K562 (cell line): ENCODE measurements at regions not wholly inside any gene's neighbourhood (a gene's known extent, or its start where the extent isn't known, plus 50 kb on each side); places are given as distances from the start of the nearest gene placed in this dataset.

Experiments
- HDGF ChIP-seq: fragments of 450-650 bp; IDR thresholded peaks from 2 replicates; pipeline ENCODE4 v1.6.1; 2016
- HEY1 ChIP-seq: fragments of 250-450 bp; sonication (Bioruptor Pico); IDR thresholded peaks from 2 replicates; pipeline ENCODE4 v1.5.0; 2020; ENCODE audit warnings: mild to moderate bottlenecking, moderate library complexity, borderline replicate concordance
- HOMEZ ChIP-seq: fragments of 250-450 bp; sonication (Bioruptor Pico); IDR thresholded peaks from 2 replicates; pipeline ENCODE4 v1.4.0; 2020; ENCODE audit warnings: mild to moderate bottlenecking, moderate library complexity
- JUND ChIP-seq, 2 experiments: IDR thresholded peaks; 2 replicates in 1 of 2; 3 replicates in 1 of 2; pipeline ENCODE4 v1.6.1; 2011; ENCODE audit warnings: borderline replicate concordance in 2 of 2, low read depth in 2 of 2, low read length in 2 of 2, improper control_type of control experiment in 1 of 2, missing biosample characterization in 1 of 2, missing genetic modification characterization in 1 of 2, missing genetic modification reagents in 1 of 2
- MAFF ChIP-seq: IDR thresholded peaks from 2 replicates; pipeline ENCODE4 v1.6.1; 2012; ENCODE audit warnings: low read length, improper control_type of control experiment
- MAFG ChIP-seq: fragments of 450-650 bp; conservative IDR thresholded peaks from 2 replicates; pipeline ENCODE4 v1.6.1; 2016; ENCODE audit warnings: missing genetic modification characterization, missing compliant biosample characterization
- MCM2 ChIP-seq: fragments of 450-650 bp; IDR thresholded peaks from 2 replicates; pipeline ENCODE4 v1.6.1; 2017; ENCODE audit warnings: low read depth, mild to moderate bottlenecking
- MEF2D ChIP-seq: conservative IDR thresholded peaks from 2 replicates; pipeline ENCODE4 v1.6.1; 2016; ENCODE audit warnings: low read depth, missing genetic modification characterization, missing compliant biosample characterization
- MTF1 ChIP-seq: fragments of 250-450 bp; sonication (Bioruptor Pico); IDR thresholded peaks from 2 replicates; pipeline ENCODE4 v1.9.0; 2021; ENCODE audit warnings: moderate library complexity, mild to moderate bottlenecking, inconsistent platforms, borderline replicate concordance
- MXD1 ChIP-seq: fragments of 250-450 bp; sonication (Bioruptor Pico); IDR thresholded peaks from 2 replicates; pipeline ENCODE4 v1.8.0; 2021; ENCODE audit warnings: borderline replicate concordance, mild to moderate bottlenecking, moderate library complexity; ENCODE audit not compliant: poor library complexity, severe bottlenecking
- NCOA1 ChIP-seq: fragments of 450-650 bp; IDR thresholded peaks from 2 replicates; pipeline ENCODE4 v1.6.1; 2016; ENCODE audit warnings: low read depth
- PBX2 ChIP-seq, 2 experiments: IDR thresholded peaks in 1 of 2; conservative IDR thresholded peaks in 1 of 2; 2 replicates each; pipeline ENCODE4 v1.6.1; 2016; ENCODE audit warnings: low read depth in 2 of 2, mild to moderate bottlenecking in 1 of 2, missing compliant biosample characterization in 1 of 2, missing genetic modification characterization in 1 of 2, moderate library complexity in 1 of 2
- PML ChIP-seq: IDR thresholded peaks from 2 replicates; pipeline ENCODE4 v1.6.1; 2012; ENCODE audit warnings: low read length, inconsistent platforms
- SREBF2 ChIP-seq: sonication (generic); formaldehyde crosslinking; IDR thresholded peaks from 2 replicates; pipeline ENCODE4 v1.4.0; 2020; ENCODE audit warnings: mild to moderate bottlenecking, missing genetic modification reagents
- SRSF3 ChIP-seq: fragments of 200-400 bp; formaldehyde crosslinking; IDR thresholded peaks from 2 replicates; pipeline ENCODE4 v1.6.1; 2016; ENCODE audit warnings: mild to moderate bottlenecking, low read length, moderate library complexity; ENCODE audit not compliant: insufficient read depth
- TARDBP ChIP-seq: fragments of 450-650 bp; IDR thresholded peaks from 2 replicates; pipeline ENCODE4 v1.6.1; 2016
- TRIM28 ChIP-seq: fragments of 450-650 bp; IDR thresholded peaks from 2 replicates; pipeline ENCODE4 v1.6.1; 2017
- YY1 ChIP-seq, 3 experiments: IDR thresholded peaks; 2 replicates each; pipeline ENCODE4 v1.6.1; 2011; ENCODE audit warnings: low read length in 2 of 3, mild to moderate bottlenecking in 2 of 3, moderate library complexity in 2 of 3, borderline replicate concordance in 1 of 3, control low read depth in 1 of 3, low read depth in 1 of 3; ENCODE audit not compliant: insufficient read depth in 3 of 3, insufficient replicate concordance in 2 of 3, control insufficient read depth in 1 of 3, insufficient read length in 1 of 3; ENCODE audit errors: extremely low read depth in 1 of 3
- ZNF143 ChIP-seq: sonication (generic); formaldehyde crosslinking; IDR thresholded peaks from 2 replicates; pipeline ENCODE4 v1.9.0; 2022; ENCODE audit warnings: mild to moderate bottlenecking, missing genetic modification reagents
- ZNF280A ChIP-seq: fragments of 450-650 bp; IDR thresholded peaks from 2 replicates; pipeline ENCODE4 v1.6.1; 2018; ENCODE audit warnings: mild to moderate bottlenecking, low read depth; ENCODE audit not compliant: partially characterized antibody
- ZNF316 ChIP-seq: fragments of 450-650 bp; IDR thresholded peaks from 2 replicates; pipeline ENCODE4 v1.6.1; 2016

GRCh38 chr9:129330711-129331492 lies 152.8 kb upstream of the IER5L start (continued):
- TF ChIP-seq SRSF3 (no peak), TRIM28 (peak; percentile 94), SREBF2 (CRISPR knock-in tag) (no peak), MCM2 (no peak), JUND (IDR thresholded peaks at IDR 0.05; ENCODE audit: borderline replicate concordance, low read depth, low read length) (peak; percentile 17; the same call in 1 of the 2 replicates), JUND (tag; IDR thresholded peaks at IDR 0.05; ENCODE audit: borderline replicate concordance, low read depth, low read length) (0 out of 3 replicates have a peak, but pooled peaks have one; percentile 43), NCOA1 (no peak), TARDBP (no peak), HEY1 (no peak), MTF1 (CRISPR knock-in tag) (no peak), HOMEZ (no peak), MAFF (no peak), ZNF280A (peak; percentile 73), YY1 (IDR thresholded peaks at IDR 0.05; ENCODE audit: borderline replicate concordance in 1 of 3, control insufficient read depth in 1 of 3, extremely low read depth in 1 of 3, insufficient read depth in 3 of 3, insufficient read length in 1 of 3, insufficient replicate concordance in 2 of 3, low read depth in 1 of 3, low read length in 2 of 3) (peak; percentile 43 to 92 (median 82)), PBX2 (CRISPR knock-in tag; IDR thresholded peaks at IDR 0.05; ENCODE audit: low read depth) (no peak), PBX2 (tag; conservative IDR thresholded peaks at IDR 0.05; ENCODE audit: low read depth) (no peak), HDGF (no peak), MAFG (tag) (no peak), ZNF143 (CRISPR knock-in tag) (no peak), MXD1 (CRISPR knock-in tag) (no peak), PML (no peak), MEF2D (no peak), ZNF316 (no peak)
